ENCODE measurements at regions not wholly inside any gene's neighbourhood (a gene's known extent, or its start where the extent isn't known, plus 50 kb on each side); places are given as distances from the start of the nearest gene placed in this dataset.

GRCh38 chr9:4932681-4933080, 52.4 kb upstream of the JAK2 start:
- in situ Hi-C loops (cut with HindIII; ENCODE audit: extremely low pct_ligation_motif_present, low pct_unique_long_range_greater_than_20kb): no loop called here
- POLR2A ChIA-PET: no interaction called here
- H3K9me3 ChIP-seq (ENCODE audit: low read length): no peaks in the 10 kb centered on the region
- no peaks in the 10 kb centered on the region for H3K27me3 ChIP-seq (ENCODE audit: control insufficient read depth in 1 of 2, insufficient read depth in 2 of 2, low read length in 2 of 2)
- no peaks in the 10 kb centered on the region for H4K20me1 ChIP-seq (ENCODE audit: insufficient read depth, low read length)
- H3K36me3 ChIP-seq (replicated peaks in 1 of 2; ENCODE audit: control insufficient read depth in 1 of 2, insufficient read depth in 2 of 2, low read length in 2 of 2): no peaks in the 10 kb centered on the region
- H3K27ac ChIP-seq (ENCODE audit: extremely low read length, insufficient read depth, low read length): no peak overlapping the region
- no peak overlapping the region for H2AFZ ChIP-seq (ENCODE audit: low read length)
- intact Hi-C loops (cut with micrococcal nuclease; ENCODE audit: unreplicated experiment): no loop called here
- ATAC-seq: no peak
- peaks cover 36% of the 10 kb centered on the region for H3K4me1 ChIP-seq (ENCODE audit: insufficient read depth, low read length)
- FAIRE-seq: no peak
- CTCF ChIA-PET (ENCODE audit: low intra/inter-chr PET ratio, low total read pairs): no interaction called here
- H3K4me2 ChIP-seq (ENCODE audit: low read depth, low read length): no peak overlapping the region
- no TSS peak for BruUV-seq (replicated peaks)
- H3K9ac ChIP-seq (ENCODE audit: insufficient read depth, low read depth, low read length): no peak overlapping the region
- no peak overlapping the region for H3K4me3 ChIP-seq (replicated peaks in 1 of 3; ENCODE audit: insufficient read depth in 1 of 3, low read depth in 2 of 3, low read length in 3 of 3)
- no peak for DNase-seq (ENCODE audit: low spot score)
- H3K79me2 ChIP-seq (ENCODE audit: insufficient read depth, low read length): no peaks in the 10 kb centered on the region
- WGBS (ENCODE audit: low lambda C conversion rate): 83% methylated on average over 4 of the region's 4 CpGs
- no peak for TF ChIP-seq ETS1 (CRISPR knock-in tag; IDR thresholded peaks at IDR 0.05)
- TF ChIP-seq, protein P1, sequence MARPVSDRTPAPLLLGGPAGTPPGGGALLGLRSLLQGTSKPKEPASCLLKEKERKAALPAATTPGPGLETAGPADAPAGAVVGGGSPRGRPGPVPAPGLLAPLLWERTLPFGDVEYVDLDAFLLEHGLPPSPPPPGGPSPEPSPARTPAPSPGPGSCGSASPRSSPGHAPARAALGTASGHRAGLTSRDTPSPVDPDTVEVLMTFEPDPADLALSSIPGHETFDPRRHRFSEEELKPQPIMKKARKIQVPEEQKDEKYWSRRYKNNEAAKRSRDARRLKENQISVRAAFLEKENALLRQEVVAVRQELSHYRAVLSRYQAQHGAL (CRISPR knock-in tag; IDR thresholded peaks at IDR 0.05; ENCODE audit: not compliant biosample characterization): no peak
- TF ChIP-seq, protein P2, sequence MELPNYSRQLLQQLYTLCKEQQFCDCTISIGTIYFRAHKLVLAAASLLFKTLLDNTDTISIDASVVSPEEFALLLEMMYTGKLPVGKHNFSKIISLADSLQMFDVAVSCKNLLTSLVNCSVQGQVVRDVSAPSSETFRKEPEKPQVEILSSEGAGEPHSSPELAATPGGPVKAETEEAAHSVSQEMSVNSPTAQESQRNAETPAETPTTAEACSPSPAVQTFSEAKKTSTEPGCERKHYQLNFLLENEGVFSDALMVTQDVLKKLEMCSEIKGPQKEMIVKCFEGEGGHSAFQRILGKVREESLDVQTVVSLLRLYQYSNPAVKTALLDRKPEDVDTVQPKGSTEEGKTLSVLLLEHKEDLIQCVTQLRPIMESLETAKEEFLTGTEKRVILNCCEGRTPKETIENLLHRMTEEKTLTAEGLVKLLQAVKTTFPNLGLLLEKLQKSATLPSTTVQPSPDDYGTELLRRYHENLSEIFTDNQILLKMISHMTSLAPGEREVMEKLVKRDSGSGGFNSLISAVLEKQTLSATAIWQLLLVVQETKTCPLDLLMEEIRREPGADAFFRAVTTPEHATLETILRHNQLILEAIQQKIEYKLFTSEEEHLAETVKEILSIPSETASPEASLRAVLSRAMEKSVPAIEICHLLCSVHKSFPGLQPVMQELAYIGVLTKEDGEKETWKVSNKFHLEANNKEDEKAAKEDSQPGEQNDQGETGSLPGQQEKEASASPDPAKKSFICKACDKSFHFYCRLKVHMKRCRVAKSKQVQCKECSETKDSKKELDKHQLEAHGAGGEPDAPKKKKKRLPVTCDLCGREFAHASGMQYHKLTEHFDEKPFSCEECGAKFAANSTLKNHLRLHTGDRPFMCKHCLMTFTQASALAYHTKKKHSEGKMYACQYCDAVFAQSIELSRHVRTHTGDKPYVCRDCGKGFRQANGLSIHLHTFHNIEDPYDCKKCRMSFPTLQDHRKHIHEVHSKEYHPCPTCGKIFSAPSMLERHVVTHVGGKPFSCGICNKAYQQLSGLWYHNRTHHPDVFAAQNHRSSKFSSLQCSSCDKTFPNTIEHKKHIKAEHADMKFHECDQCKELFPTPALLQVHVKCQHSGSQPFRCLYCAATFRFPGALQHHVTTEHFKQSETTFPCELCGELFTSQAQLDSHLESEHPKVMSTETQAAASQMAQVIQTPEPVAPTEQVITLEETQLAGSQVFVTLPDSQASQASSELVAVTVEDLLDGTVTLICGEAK (IDR thresholded peaks at IDR 0.05): no peak
- TF ChIP-seq, protein P2 (CRISPR knock-in tag; IDR thresholded peaks at IDR 0.05): no peak
- TF ChIP-seq SKI (IDR thresholded peaks at IDR 0.05; ENCODE audit: partially characterized antibody): no peak
- TF ChIP-seq GTF2F1 (IDR thresholded peaks at IDR 0.05; ENCODE audit: low read length): no peak
- no peak for TF ChIP-seq CC2D1A (CRISPR knock-in tag; IDR thresholded peaks at IDR 0.05)
- no peak for TF ChIP-seq HCFC1 (IDR thresholded peaks at IDR 0.05; ENCODE audit: low read depth, low read length)
- TF ChIP-seq CEBPG (CRISPR knock-in tag; IDR thresholded peaks at IDR 0.05): no peak
- no peak for TF ChIP-seq RBM22 (optimal IDR thresholded peaks at IDR 0.05; ENCODE audit: low read length)
- no peak for TF ChIP-seq ZNF101 (CRISPR knock-in tag; IDR thresholded peaks at IDR 0.05; ENCODE audit: borderline replicate concordance, low read depth)
- TF ChIP-seq ZNF768 (CRISPR knock-in tag; IDR thresholded peaks at IDR 0.05): no peak
- no peak for TF ChIP-seq KLF11 (CRISPR knock-in tag; IDR thresholded peaks at IDR 0.05)
- TF ChIP-seq TBX2 (CRISPR knock-in tag; IDR thresholded peaks at IDR 0.05; ENCODE audit: borderline replicate concordance): no peak
- no peak for TF ChIP-seq ZNF160 (CRISPR knock-in tag; IDR thresholded peaks at IDR 0.05)
- no peak for TF ChIP-seq MLLT10 (CRISPR knock-in tag; IDR thresholded peaks at IDR 0.05)
- no peak for TF ChIP-seq ZNF777 (CRISPR knock-in tag; IDR thresholded peaks at IDR 0.05)
- no peak for TF ChIP-seq ZKSCAN8 (CRISPR knock-in tag; IDR thresholded peaks at IDR 0.05; ENCODE audit: borderline replicate concordance)
